ENCODE measurements at regions not wholly inside any gene's neighbourhood (a gene's known extent, or its start where the extent isn't known, plus 50 kb on each side); places are given as distances from the start of the nearest gene placed in this dataset.

GRCh38 chr12:74818412-74818811 lies 280.8 kb downstream of the ATXN7L3B start:
- intact Hi-C loops (cut with DNase I; ENCODE audit: low total_unique reads): no loop called here
- Histone ChIP-seq H3K9me3 (no peaks in the 10 kb centered on the region), H3K27me3 (no peaks in the 10 kb centered on the region), H3K36me3 (no peaks in the 10 kb centered on the region), H3K4me3 (no peak overlapping the region), H3K27ac (no peak overlapping the region), H3K4me1 (no peaks in the 10 kb centered on the region)
- TF ChIP-seq POLR2A (IDR thresholded peaks at IDR 0.05) (no peak), CTCF (IDR thresholded peaks at IDR 0.05) (no peak)
- no peak for DNase-seq

- no peaks in the 10 kb centered on the region for H3K9me3 ChIP-seq
- no peaks in the 10 kb centered on the region for H3K36me3 ChIP-seq
- no peak overlapping the region for H3K27ac ChIP-seq
- no peak overlapping the region for H3K4me3 ChIP-seq
- intact Hi-C loops (cut with DNase I; ENCODE audit: low total_unique reads): no loop called here
- TF ChIP-seq POLR2A (IDR thresholded peaks at IDR 0.05) (no peak), CTCF (IDR thresholded peaks at IDR 0.05) (no peak)
- no peaks in the 10 kb centered on the region for H3K27me3 ChIP-seq
- no peaks in the 10 kb centered on the region for H3K4me1 ChIP-seq
- no peak for DNase-seq
Observed at GRCh38 chr12:74820324-74820723, 282.7 kb downstream of the ATXN7L3B start.

GRCh38 chr12:74836567-74836966 lies 298.9 kb downstream of the ATXN7L3B start:
- H3K36me3 ChIP-seq: no peaks in the 10 kb centered on the region
- no peaks in the 10 kb centered on the region for H3K27me3 ChIP-seq
- intact Hi-C loops (cut with DNase I; ENCODE audit: low total_unique reads): no loop called here
- H3K9me3 ChIP-seq: no peaks in the 10 kb centered on the region
- no peaks in the 10 kb centered on the region for H3K4me1 ChIP-seq
- no peak overlapping the region for H3K4me3 ChIP-seq
- TF ChIP-seq CTCF (IDR thresholded peaks at IDR 0.05): no peak
- TF ChIP-seq POLR2A (IDR thresholded peaks at IDR 0.05): no peak
- no peak overlapping the region for H3K27ac ChIP-seq
- DNase-seq: no peak

- H3K4me1 ChIP-seq: no peaks in the 10 kb centered on the region
- no peaks in the 10 kb centered on the region for H3K9me3 ChIP-seq
- no peak overlapping the region for H3K4me3 ChIP-seq
- H3K27me3 ChIP-seq: no peaks in the 10 kb centered on the region
- H3K36me3 ChIP-seq: no peaks in the 10 kb centered on the region
- no peak overlapping the region for H3K27ac ChIP-seq
- TF ChIP-seq POLR2A (IDR thresholded peaks at IDR 0.05) (no peak), CTCF (IDR thresholded peaks at IDR 0.05) (no peak)
- intact Hi-C loops (cut with DNase I; ENCODE audit: low total_unique reads): no loop called here
- no peak for DNase-seq
Observed at GRCh38 chr12:74846116-74846515, 308.5 kb downstream of the ATXN7L3B start.

GRCh38 chr12:74847169-74847568 lies 309.5 kb downstream of the ATXN7L3B start:
- Histone ChIP-seq H3K4me1 (no peaks in the 10 kb centered on the region), H3K4me3 (no peak overlapping the region), H3K36me3 (no peaks in the 10 kb centered on the region), H3K27ac (no peak overlapping the region), H3K9me3 (no peaks in the 10 kb centered on the region), H3K27me3 (no peaks in the 10 kb centered on the region)
- intact Hi-C loops (cut with DNase I; ENCODE audit: low total_unique reads): no loop called here
- DNase-seq: no peak
- TF ChIP-seq CTCF (IDR thresholded peaks at IDR 0.05) (no peak), POLR2A (IDR thresholded peaks at IDR 0.05) (no peak)
